ENCODE measurements at regions not wholly inside any gene's neighbourhood (a gene's known extent, or its start where the extent isn't known, plus 50 kb on each side); places are given as distances from the start of the nearest gene placed in this dataset.

DNA sequence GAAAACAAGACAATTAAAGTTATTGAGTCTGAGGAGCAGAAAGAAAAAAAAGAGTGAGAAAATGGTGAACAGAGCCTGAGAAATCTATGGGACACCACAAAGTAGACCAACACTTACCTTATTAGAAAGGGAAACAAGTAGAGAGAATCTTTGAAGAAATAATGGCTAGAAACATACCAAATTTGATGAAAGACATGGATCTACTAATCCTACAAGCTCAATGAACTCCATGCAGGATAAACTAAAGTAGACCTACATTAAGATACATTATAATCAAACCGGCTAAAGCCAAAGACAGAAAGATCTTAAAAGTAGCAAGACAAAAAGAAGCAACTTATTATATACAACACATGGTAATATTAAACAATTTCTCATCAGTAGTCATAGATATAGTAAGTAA, 782.3 kb upstream of the GHITM start:
- Histone ChIP-seq H3K36me3 (no peaks in the 10 kb centered on the region), H3K9me3 (no peaks in the 10 kb centered on the region), H3K4me1 (replicated peaks) (no peaks in the 10 kb centered on the region), H3K4me3 (no peak overlapping the region), H3K27ac (no peak overlapping the region), H3K27me3 (replicated peaks; ENCODE audit: insufficient read depth) (no peaks in the 10 kb centered on the region)
- intact Hi-C loops (cut with DNase I): no loop called here
- TF ChIP-seq POLR2A (IDR thresholded peaks at IDR 0.05) (no peak), POLR2AphosphoS5 (IDR thresholded peaks at IDR 0.05) (no peak)
- TF ChIP-seq, protein P1, sequence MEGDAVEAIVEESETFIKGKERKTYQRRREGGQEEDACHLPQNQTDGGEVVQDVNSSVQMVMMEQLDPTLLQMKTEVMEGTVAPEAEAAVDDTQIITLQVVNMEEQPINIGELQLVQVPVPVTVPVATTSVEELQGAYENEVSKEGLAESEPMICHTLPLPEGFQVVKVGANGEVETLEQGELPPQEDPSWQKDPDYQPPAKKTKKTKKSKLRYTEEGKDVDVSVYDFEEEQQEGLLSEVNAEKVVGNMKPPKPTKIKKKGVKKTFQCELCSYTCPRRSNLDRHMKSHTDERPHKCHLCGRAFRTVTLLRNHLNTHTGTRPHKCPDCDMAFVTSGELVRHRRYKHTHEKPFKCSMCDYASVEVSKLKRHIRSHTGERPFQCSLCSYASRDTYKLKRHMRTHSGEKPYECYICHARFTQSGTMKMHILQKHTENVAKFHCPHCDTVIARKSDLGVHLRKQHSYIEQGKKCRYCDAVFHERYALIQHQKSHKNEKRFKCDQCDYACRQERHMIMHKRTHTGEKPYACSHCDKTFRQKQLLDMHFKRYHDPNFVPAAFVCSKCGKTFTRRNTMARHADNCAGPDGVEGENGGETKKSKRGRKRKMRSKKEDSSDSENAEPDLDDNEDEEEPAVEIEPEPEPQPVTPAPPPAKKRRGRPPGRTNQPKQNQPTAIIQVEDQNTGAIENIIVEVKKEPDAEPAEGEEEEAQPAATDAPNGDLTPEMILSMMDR (IDR thresholded peaks at IDR 0.05): no peak
- DNase-seq (ENCODE audit: low spot score): no peak
- WGBS: 0% methylated on average over 1 of the region's 1 CpG

GRCh38 chr10:83357627-83358026, 781.7 kb upstream of the GHITM start:
- no peaks in the 10 kb centered on the region for H3K4me1 ChIP-seq (replicated peaks)
- H3K27ac ChIP-seq: no peak overlapping the region
- no peak overlapping the region for H3K4me3 ChIP-seq
- no peaks in the 10 kb centered on the region for H3K36me3 ChIP-seq
- intact Hi-C loops (cut with DNase I): no loop called here
- H3K9me3 ChIP-seq: no peaks in the 10 kb centered on the region
- H3K27me3 ChIP-seq (replicated peaks; ENCODE audit: insufficient read depth): no peaks in the 10 kb centered on the region
- TF ChIP-seq, protein P1 (IDR thresholded peaks at IDR 0.05): no peak
- no peak for TF ChIP-seq POLR2A (IDR thresholded peaks at IDR 0.05)
- TF ChIP-seq POLR2AphosphoS5 (IDR thresholded peaks at IDR 0.05): no peak
- no peak for DNase-seq (ENCODE audit: low spot score)

DNA sequence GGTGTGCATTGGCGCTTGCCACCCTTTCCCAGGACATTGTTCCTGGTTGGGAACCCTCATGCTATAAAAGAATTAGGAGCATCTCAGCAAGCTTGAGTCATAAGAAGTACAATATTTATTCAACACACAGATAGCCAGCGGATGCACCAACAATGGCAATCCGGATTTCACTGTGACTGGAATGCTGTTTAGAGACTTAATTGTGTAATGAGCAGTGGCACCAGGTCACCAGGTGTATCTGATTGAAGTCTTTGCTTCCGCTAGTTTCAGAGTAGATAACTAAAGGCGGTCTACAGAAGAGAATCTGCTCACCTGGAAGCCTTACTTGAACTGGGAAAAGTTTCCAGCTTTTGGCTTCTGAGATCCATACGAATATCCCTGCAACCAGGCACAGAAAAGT, 772.3 kb upstream of the GHITM start:
- DNase-seq (ENCODE audit: low spot score): no peak
- 58% methylated on average over 6 of the region's 6 CpGs for WGBS
- Histone ChIP-seq H3K27ac (no peak overlapping the region), H3K4me1 (replicated peaks) (no peaks in the 10 kb centered on the region), H3K9me3 (no peaks in the 10 kb centered on the region), H3K36me3 (no peaks in the 10 kb centered on the region), H3K4me3 (no peak overlapping the region), H3K27me3 (replicated peaks; ENCODE audit: insufficient read depth) (no peaks in the 10 kb centered on the region)
- TF ChIP-seq POLR2A (IDR thresholded peaks at IDR 0.05): no peak
- no peak for TF ChIP-seq POLR2AphosphoS5 (IDR thresholded peaks at IDR 0.05)
- TF ChIP-seq, protein P1 (IDR thresholded peaks at IDR 0.05): no peak
- intact Hi-C loops (cut with DNase I): no loop called here

DNA sequence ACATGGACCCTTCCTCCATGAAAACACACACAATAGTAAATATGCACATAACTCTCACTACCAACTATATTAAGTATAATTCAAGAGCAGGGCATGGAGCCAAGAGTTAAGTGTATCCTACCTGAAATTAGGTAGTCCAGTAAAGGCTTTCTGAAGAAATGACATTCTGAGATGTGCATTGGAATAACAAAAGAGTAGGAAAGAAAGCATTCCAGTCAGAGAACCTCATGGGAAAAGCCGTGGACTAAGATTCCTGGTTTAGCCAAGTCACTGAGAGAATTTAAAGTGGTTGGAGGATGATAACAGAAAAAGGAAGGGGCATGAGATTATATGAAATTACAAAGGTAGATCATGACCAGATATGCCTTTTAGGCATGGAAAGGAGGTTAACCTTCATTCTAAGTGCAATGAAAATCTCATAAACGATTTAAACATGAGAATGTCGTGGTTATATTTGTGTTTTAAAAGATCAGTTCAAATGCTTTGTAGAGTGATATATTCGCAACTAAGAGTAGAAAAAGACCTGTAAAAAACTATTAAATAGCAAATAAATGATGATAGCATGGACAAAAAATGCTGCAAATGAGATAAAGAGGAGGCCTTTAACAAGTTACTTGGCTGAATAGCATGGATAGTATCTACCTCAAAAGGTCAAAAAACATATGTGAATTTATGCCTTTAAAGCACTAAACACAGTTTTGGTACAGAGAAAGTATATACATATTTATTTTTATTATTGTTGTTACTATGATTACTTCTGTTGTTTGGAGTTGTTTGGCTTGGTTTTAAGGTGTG, 767.4 kb upstream of the GHITM start:
- TF ChIP-seq POLR2A (IDR thresholded peaks at IDR 0.05) (no peak), POLR2AphosphoS5 (IDR thresholded peaks at IDR 0.05) (no peak)
- TF ChIP-seq, protein P1 (IDR thresholded peaks at IDR 0.05): no peak
- H3K27ac ChIP-seq: no peak overlapping the region
- no peak overlapping the region for H3K4me3 ChIP-seq
- H3K27me3 ChIP-seq (replicated peaks; ENCODE audit: insufficient read depth): no peaks in the 10 kb centered on the region
- no peaks in the 10 kb centered on the region for H3K4me1 ChIP-seq (replicated peaks)
- no peak for DNase-seq (ENCODE audit: low spot score)
- WGBS: 53% methylated on average over 4 of the region's 4 CpGs
- H3K9me3 ChIP-seq: no peaks in the 10 kb centered on the region
- intact Hi-C loops (cut with DNase I): no loop called here
- H3K36me3 ChIP-seq: no peaks in the 10 kb centered on the region

DNA sequence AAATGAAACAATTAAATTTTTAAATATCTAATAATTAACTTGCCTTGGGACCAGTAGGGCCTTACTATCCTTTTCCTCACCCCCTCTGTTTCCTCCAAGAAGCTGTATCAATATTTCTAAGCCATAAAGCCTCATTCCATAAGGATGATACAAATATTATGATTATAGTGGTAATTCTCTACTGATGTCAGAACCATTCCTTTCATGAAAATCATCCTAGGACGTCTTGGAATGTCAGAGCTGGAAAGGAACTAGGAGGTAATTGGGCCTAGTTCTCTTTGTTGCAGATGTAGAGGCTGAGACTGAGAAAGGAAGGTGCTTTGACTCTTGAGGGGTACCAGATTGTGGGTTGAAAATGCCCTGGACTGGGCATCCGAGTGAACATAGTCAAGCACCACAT, 766.7 kb upstream of the GHITM start:
- no peaks in the 10 kb centered on the region for H3K4me1 ChIP-seq (replicated peaks)

More for the DNA sequence above, 766.7 kb upstream of the GHITM start:
- intact Hi-C loops (cut with DNase I): no loop called here
- no peak overlapping the region for H3K27ac ChIP-seq
- no peaks in the 10 kb centered on the region for H3K36me3 ChIP-seq
- no peaks in the 10 kb centered on the region for H3K27me3 ChIP-seq (replicated peaks; ENCODE audit: insufficient read depth)
- WGBS: 82% methylated on average over 2 of the region's 2 CpGs
- no peak for DNase-seq (ENCODE audit: low spot score)
- no peak overlapping the region for H3K4me3 ChIP-seq
- no peaks in the 10 kb centered on the region for H3K9me3 ChIP-seq
- TF ChIP-seq POLR2A (IDR thresholded peaks at IDR 0.05) (no peak), POLR2AphosphoS5 (IDR thresholded peaks at IDR 0.05) (no peak)
- TF ChIP-seq, protein P1 (IDR thresholded peaks at IDR 0.05): no peak

Data from prostate gland (tissue), 2 donors.